Panc1 (cell line): ENCODE measurements at regions not wholly inside any gene's neighbourhood (a gene's known extent, or its start where the extent isn't known, plus 50 kb on each side); places are given as distances from the start of the nearest gene placed in this dataset.

ENCODE experiments used
- ATAC-seq: fragments of 200-7000 bp; cut with Tn5 transposase; 2 replicates; pipeline ENCODE4 v1.9.1; 2020; ENCODE audit warnings: mild to moderate bottlenecking, moderate library complexity
- BruUV-seq: library from RNA; stranded (reverse); fragments of 400-500 nt; replicated peaks from 2 replicates; lab custom pipeline; 2021; lab: Mats Ljungman, UMichigan
- CTCF ChIA-PET: fragments of 300-600 bp; sonication (Branson Sonifier 250); formaldehyde crosslinking; loops from one replicate; lab custom pipeline; 2022; ENCODE audit warnings: antibody characterized with exemption; lab: Charles Lee
- POLR2A ChIA-PET: fragments of 300-600 bp; sonication (Branson Sonifier 250); formaldehyde crosslinking; loops from one replicate; lab custom pipeline; 2022; ENCODE audit warnings: antibody characterized with exemption; lab: Charles Lee
- DNase-seq: peaks from one replicate; pipeline ENCODE4 v3.0.0-alpha.2; 2010; ENCODE audit warnings: low read depth, low spot score
- H3K27ac ChIP-seq: 2 replicates; pipeline ENCODE4 v1.5.1; 2011; ENCODE audit warnings: mild to moderate bottlenecking, low read length, inconsistent platforms
- H3K27me3 ChIP-seq: fragments of 200-500 bp; sonication (Bioruptor generic); 2 replicates; pipeline ENCODE4 v1.6.0; 2014; ENCODE audit warnings: low read length, inconsistent platforms; ENCODE audit not compliant: control insufficient read depth, insufficient read depth
- H3K36me3 ChIP-seq: fragments of 200-500 bp; sonication (Bioruptor generic); 2 replicates; pipeline ENCODE4 v1.5.1; 2014; ENCODE audit warnings: inconsistent platforms, mild to moderate bottlenecking, low read length, moderate library complexity; ENCODE audit not compliant: control insufficient read depth, insufficient read depth
- H3K4me1 ChIP-seq: 2 replicates; pipeline ENCODE4 v1.5.1; 2011; ENCODE audit warnings: inconsistent platforms, mild to moderate bottlenecking, low read length, moderate library complexity; ENCODE audit not compliant: control insufficient read depth, insufficient read depth
- H3K4me3 ChIP-seq, 2 experiments: 2 replicates each; pipeline ENCODE4 v1.5.1; 2011 to 2012; ENCODE audit warnings: low read depth in 2 of 2, low read length in 2 of 2, mild to moderate bottlenecking in 2 of 2, inconsistent platforms in 1 of 2, moderate library complexity in 1 of 2
- H3K9me3 ChIP-seq: fragments of 200-500 bp; sonication (Bioruptor generic); 2 replicates; pipeline ENCODE4 v1.5.1; 2014; ENCODE audit warnings: low read depth, mild to moderate bottlenecking, inconsistent platforms, low read length, moderate library complexity; ENCODE audit not compliant: control insufficient read depth, insufficient read depth
- POLR2AphosphoS5 ChIP-seq: IDR thresholded peaks from 2 replicates; pipeline ENCODE4 v1.6.1; 2012; ENCODE audit warnings: mild to moderate bottlenecking, low read depth, low read length, moderate library complexity
- SIN3A ChIP-seq: IDR thresholded peaks from 2 replicates; pipeline ENCODE4 v1.6.1; 2012; ENCODE audit warnings: low read depth, mild to moderate bottlenecking, low read length, moderate library complexity, borderline replicate concordance; ENCODE audit not compliant: insufficient read depth
- TCF7L2 ChIP-seq: IDR thresholded peaks from 2 replicates; pipeline ENCODE4 v1.6.1; 2011; ENCODE audit warnings: mild to moderate bottlenecking, low read depth, low read length, inconsistent platforms
- in situ Hi-C: cut with HindIII; loops from 2 replicates; pipeline ENCODE4 v1.10.0; 2016; ENCODE audit warnings: low sequenced_read_pairs, low pct_unique_long_range_greater_than_20kb
- intact Hi-C: fragments of 100-400 bp; cut with micrococcal nuclease; formaldehyde crosslinking; loops from one replicate; pipeline ENCODE4 v1.10.0; 2022; ENCODE audit not compliant: unreplicated experiment
- TF ChIP-seq, protein P1 (sequence below), 2 experiments: IDR thresholded peaks; 2 replicates each; pipeline ENCODE4 v1.6.1; 2011 to 2012; ENCODE audit warnings: low read depth in 2 of 2, control low read depth in 1 of 2, low read length in 1 of 2, mild to moderate bottlenecking in 1 of 2, moderate library complexity in 1 of 2; ENCODE audit not compliant: insufficient read depth in 1 of 2
- TF ChIP-seq, protein P2 (sequence below): fragments of 450-650 bp; IDR thresholded peaks from 2 replicates; pipeline ENCODE4 v1.5.1; 2017; ENCODE audit warnings: mild to moderate bottlenecking

DNA sequence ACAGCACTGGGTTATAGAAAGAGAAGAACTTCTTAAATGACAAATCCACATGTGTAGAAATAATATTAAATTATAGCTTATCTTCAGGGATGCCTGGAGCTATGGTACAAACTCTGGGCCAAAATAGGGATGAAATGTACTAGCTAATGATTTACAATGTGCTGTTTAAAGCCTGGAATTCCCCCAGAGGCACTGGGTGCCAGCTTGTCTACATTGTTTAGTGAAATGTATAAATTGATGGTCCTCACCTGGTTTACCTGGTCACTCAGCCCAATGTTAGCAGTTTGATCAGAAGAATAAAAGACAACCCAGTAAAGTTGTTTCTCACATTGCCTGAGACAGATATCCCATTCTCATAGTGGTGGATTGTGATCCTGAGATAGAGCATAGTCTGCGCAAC is 597.2 kb downstream of the DIAPH3 start:
- no peaks in the 10 kb centered on the region for H3K36me3 ChIP-seq
- ATAC-seq (no peak), DNase-seq (no peak)
- H3K27me3 ChIP-seq = no peaks in the 10 kb centered on the region
- no peaks in the 10 kb centered on the region for H3K9me3 ChIP-seq
- POLR2A ChIA-PET = no interaction called here
- TF ChIP-seq TCF7L2 = no peak
- TF ChIP-seq, protein P1, sequence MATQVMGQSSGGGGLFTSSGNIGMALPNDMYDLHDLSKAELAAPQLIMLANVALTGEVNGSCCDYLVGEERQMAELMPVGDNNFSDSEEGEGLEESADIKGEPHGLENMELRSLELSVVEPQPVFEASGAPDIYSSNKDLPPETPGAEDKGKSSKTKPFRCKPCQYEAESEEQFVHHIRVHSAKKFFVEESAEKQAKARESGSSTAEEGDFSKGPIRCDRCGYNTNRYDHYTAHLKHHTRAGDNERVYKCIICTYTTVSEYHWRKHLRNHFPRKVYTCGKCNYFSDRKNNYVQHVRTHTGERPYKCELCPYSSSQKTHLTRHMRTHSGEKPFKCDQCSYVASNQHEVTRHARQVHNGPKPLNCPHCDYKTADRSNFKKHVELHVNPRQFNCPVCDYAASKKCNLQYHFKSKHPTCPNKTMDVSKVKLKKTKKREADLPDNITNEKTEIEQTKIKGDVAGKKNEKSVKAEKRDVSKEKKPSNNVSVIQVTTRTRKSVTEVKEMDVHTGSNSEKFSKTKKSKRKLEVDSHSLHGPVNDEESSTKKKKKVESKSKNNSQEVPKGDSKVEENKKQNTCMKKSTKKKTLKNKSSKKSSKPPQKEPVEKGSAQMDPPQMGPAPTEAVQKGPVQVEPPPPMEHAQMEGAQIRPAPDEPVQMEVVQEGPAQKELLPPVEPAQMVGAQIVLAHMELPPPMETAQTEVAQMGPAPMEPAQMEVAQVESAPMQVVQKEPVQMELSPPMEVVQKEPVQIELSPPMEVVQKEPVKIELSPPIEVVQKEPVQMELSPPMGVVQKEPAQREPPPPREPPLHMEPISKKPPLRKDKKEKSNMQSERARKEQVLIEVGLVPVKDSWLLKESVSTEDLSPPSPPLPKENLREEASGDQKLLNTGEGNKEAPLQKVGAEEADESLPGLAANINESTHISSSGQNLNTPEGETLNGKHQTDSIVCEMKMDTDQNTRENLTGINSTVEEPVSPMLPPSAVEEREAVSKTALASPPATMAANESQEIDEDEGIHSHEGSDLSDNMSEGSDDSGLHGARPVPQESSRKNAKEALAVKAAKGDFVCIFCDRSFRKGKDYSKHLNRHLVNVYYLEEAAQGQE (IDR thresholded peaks at IDR 0.05; ENCODE audit: insufficient read depth in 1 of 2, low read depth in 2 of 2, low read length in 1 of 2) = no peak
- TF ChIP-seq POLR2AphosphoS5 = no peak
- TF ChIP-seq, protein P2, sequence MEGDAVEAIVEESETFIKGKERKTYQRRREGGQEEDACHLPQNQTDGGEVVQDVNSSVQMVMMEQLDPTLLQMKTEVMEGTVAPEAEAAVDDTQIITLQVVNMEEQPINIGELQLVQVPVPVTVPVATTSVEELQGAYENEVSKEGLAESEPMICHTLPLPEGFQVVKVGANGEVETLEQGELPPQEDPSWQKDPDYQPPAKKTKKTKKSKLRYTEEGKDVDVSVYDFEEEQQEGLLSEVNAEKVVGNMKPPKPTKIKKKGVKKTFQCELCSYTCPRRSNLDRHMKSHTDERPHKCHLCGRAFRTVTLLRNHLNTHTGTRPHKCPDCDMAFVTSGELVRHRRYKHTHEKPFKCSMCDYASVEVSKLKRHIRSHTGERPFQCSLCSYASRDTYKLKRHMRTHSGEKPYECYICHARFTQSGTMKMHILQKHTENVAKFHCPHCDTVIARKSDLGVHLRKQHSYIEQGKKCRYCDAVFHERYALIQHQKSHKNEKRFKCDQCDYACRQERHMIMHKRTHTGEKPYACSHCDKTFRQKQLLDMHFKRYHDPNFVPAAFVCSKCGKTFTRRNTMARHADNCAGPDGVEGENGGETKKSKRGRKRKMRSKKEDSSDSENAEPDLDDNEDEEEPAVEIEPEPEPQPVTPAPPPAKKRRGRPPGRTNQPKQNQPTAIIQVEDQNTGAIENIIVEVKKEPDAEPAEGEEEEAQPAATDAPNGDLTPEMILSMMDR = no peak
- TF ChIP-seq SIN3A = no peak
- CTCF ChIA-PET = no interaction called here
- intact Hi-C loops = no loop called here
- no TSS peak for BruUV-seq
- in situ Hi-C loops = no loop called here
- H3K27ac ChIP-seq = no peak overlapping the region
- no peak overlapping the region for H3K4me3 ChIP-seq
- no peaks in the 10 kb centered on the region for H3K4me1 ChIP-seq

- TF ChIP-seq TCF7L2 = no peak
- no peak for TF ChIP-seq SIN3A
- no peak for TF ChIP-seq POLR2AphosphoS5
- TF ChIP-seq, protein P1 (IDR thresholded peaks at IDR 0.05; ENCODE audit: insufficient read depth in 1 of 2, low read depth in 2 of 2, low read length in 1 of 2) = no peak
- TF ChIP-seq, protein P2 = no peak
- Histone ChIP-seq H3K27ac (no peak overlapping the region), H3K4me3 (no peak overlapping the region), H3K36me3 (no peaks in the 10 kb centered on the region), H3K27me3 (no peaks in the 10 kb centered on the region), H3K9me3 (no peaks in the 10 kb centered on the region), H3K4me1 (no peaks in the 10 kb centered on the region)
- intact Hi-C loops (no loop called here), in situ Hi-C loops (no loop called here)
- CTCF ChIA-PET = no interaction called here
- POLR2A ChIA-PET = no interaction called here
- no peak for DNase-seq
- ATAC-seq = no peak
- no TSS peak for BruUV-seq
Measured at GRCh38 chr13:59568306-59568705, 595.4 kb downstream of the DIAPH3 start.
